C4-2B (cell line): ENCODE measurements at regions not wholly inside any gene's neighbourhood (a gene's known extent, or its start where the extent isn't known, plus 50 kb on each side); places are given as distances from the start of the nearest gene placed in this dataset.

Experiments
- H3K27ac ChIP-seq: fragments of 450-650 bp; 2 replicates; pipeline ENCODE4 v1.5.1; 2017
- CTCF ChIP-seq: fragments of 450-650 bp; conservative IDR thresholded peaks from 2 replicates; pipeline ENCODE4 v1.5.1; 2017; ENCODE audit warnings: mild to moderate bottlenecking
- ZFX ChIP-seq: fragments of 450-650 bp; IDR thresholded peaks from 2 replicates; pipeline ENCODE4 v1.6.1; 2017

- H3K27ac ChIP-seq, result no peak overlapping the region
- TF ChIP-seq ZFX (no peak), CTCF (no peak)
These were observed 183.0 kb upstream of the TMCO5A start for GRCh38 chr15:37751401-37751800.

DNA sequence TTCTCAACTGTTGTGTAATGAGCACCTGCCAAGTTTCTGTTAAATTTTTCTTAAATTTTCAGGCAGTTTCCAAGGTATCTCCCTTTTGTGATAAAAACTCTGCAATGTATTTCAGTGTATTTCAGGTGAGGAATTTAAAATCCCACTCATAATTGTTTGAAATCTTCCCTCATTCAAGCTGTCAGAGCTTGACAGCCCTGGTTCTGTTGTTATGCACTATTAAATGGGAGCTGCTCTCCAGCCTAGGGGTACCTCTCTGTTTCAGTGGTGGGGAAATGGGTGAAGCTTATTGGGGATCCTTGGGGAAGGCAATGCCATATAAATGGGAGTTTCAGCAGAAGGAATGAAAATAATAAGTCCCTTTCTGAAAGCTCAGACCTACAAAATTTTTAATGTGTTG lies 178.0 kb upstream of the TMCO5A start:
- TF ChIP-seq CTCF (no peak), ZFX (no peak)
- H3K27ac ChIP-seq, result no peak overlapping the region

GRCh38 chr15:37758412-37758811 lies 176.0 kb upstream of the TMCO5A start:
- H3K27ac ChIP-seq, result no peak overlapping the region
- TF ChIP-seq CTCF (no peak), ZFX (no peak)

GRCh38 chr15:37764733-37765191 lies 169.7 kb upstream of the TMCO5A start:
- TF ChIP-seq CTCF (peak; percentile 81), ZFX (no peak)
- H3K27ac ChIP-seq, result no peak overlapping the region

DNA sequence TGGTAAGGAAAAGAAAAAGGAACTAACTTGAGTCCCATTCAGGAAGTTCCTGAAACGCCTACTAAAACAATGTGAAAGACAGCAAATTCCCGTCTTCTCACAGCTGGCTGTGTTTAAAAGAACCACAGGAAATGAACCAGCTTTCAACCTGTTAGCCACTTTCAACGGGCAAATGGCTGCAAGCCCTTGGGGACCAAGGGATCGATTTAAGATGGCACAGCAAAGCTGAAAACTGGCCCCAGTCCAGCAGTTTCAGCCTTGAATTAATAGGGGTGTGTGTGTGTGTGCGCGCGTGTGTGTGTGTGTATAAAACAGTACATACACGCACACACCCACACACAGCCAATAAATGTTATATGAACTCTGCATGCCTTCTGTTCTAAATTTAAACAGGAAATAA lies 168.7 kb upstream of the TMCO5A start:
- TF ChIP-seq ZFX, result no peak
- TF ChIP-seq CTCF, result no peak
- no peak overlapping the region for H3K27ac ChIP-seq

DNA sequence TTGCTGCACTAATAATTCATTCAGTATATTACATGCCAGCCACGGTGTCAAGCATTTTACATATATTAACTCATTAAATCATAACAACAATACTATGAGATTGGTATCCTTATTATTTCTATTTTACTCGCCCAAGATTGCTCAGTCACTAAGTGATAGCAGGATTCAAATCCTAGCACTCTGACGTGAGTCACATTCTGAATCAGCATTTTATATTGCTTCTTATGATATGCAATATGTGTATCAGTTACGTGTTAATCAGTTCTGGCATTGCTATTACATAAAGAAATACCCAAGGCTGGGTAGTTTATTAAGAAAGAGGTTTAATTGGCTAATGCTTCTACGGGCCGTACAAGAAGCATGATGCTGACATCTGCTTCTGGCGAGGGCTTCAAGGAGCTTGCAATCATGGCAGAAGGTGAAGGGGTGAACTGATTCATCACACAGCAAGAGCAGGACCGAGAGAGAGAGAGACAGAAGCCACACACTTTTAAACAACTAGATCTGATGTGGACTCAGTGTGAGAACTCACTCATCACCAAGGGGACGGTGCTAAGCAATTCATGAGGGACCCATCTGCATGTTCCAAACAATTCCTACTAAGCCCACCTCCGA lies 166.5 kb upstream of the TMCO5A start:
- no peak for TF ChIP-seq CTCF
- no peak for TF ChIP-seq ZFX
- no peak overlapping the region for H3K27ac ChIP-seq

DNA sequence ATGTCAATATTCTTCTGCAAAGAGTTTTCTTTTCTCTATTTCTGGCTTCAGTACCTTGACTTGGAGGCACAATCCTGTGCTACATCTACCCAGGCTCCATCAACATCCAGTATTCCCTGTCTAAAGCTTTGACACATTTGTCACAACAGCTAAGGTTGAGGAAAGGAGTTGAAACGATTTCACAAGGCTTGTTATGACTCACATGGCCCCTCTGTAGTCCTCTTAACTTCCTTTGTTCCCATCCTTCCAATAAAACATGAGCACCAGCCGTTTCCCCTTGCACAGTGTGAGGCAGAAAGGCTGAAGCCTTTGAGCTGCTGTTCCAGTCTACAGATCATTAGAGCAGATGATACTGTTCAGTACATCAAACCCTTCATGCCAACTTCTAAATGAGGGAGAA lies 163.0 kb upstream of the TMCO5A start:
- no peak for TF ChIP-seq ZFX
- no peak for TF ChIP-seq CTCF
- H3K27ac ChIP-seq, result no peak overlapping the region
